K562 (cell line): ENCODE measurements at regions not wholly inside any gene's neighbourhood (a gene's known extent, or its start where the extent isn't known, plus 50 kb on each side); places are given as distances from the start of the nearest gene placed in this dataset.
A peak's percentile ranks its signal among the peaks of the same experiment; 100 is the strongest.

ENCODE experiments used
- BDP1 ChIP-seq: IDR thresholded peaks from 3 replicates; pipeline ENCODE4 v1.6.1; 2011; ENCODE audit not compliant: insufficient read length, insufficient read depth
- CEBPZ ChIP-seq: fragments of 150-350 bp; IDR thresholded peaks from 2 replicates; pipeline ENCODE4 v1.6.1; 2014; ENCODE audit warnings: low read depth, mild to moderate bottlenecking, low read length, borderline replicate concordance
- E2F4 ChIP-seq: sonication (generic); formaldehyde crosslinking; IDR thresholded peaks from 2 replicates; pipeline ENCODE4 v1.8.0; 2022; ENCODE audit warnings: mild to moderate bottlenecking, low read depth, missing genetic modification reagents
- HES1 ChIP-seq: fragments of 450-650 bp; IDR thresholded peaks from 2 replicates; pipeline ENCODE4 v1.6.1; 2016; ENCODE audit warnings: low read depth, mild to moderate bottlenecking, moderate library complexity
- HMGXB4 ChIP-seq: sonication (generic); formaldehyde crosslinking; IDR thresholded peaks from 2 replicates; pipeline ENCODE4 v1.8.1; 2023; ENCODE audit warnings: mild to moderate bottlenecking, missing genetic modification reagents
- MGA ChIP-seq: fragments of 450-650 bp; IDR thresholded peaks from 2 replicates; pipeline ENCODE4 v1.6.1; 2016; ENCODE audit warnings: mild to moderate bottlenecking, moderate library complexity
- SMAD4 ChIP-seq: fragments of 250-450 bp; sonication (Bioruptor Pico); conservative IDR thresholded peaks from 2 replicates; pipeline ENCODE4 v1.8.0; 2021; ENCODE audit warnings: inconsistent platforms, mild to moderate bottlenecking, moderate library complexity
- SPI1 ChIP-seq: IDR thresholded peaks from 2 replicates; pipeline ENCODE4 v1.6.1; 2011; ENCODE audit warnings: low read depth, low read length, control low read depth, borderline replicate concordance
- TGIF2 ChIP-seq: sonication (generic); formaldehyde crosslinking; IDR thresholded peaks from 2 replicates; pipeline ENCODE4 v1.8.1; 2022; ENCODE audit warnings: mild to moderate bottlenecking, missing genetic modification reagents, moderate library complexity
- ZNF316 ChIP-seq: fragments of 450-650 bp; IDR thresholded peaks from 2 replicates; pipeline ENCODE4 v1.6.1; 2016

GRCh38 chr1:244296447-244296846 is 155.3 kb downstream of the ADSS2 start (continued):
- TF ChIP-seq MGA (peak; percentile 64), CEBPZ (no peak), HES1 (no peak), BDP1 (no peak), ZNF316 (peak; percentile 91), HMGXB4 (CRISPR knock-in tag) (no peak), SPI1 (no peak), E2F4 (CRISPR knock-in tag) (no peak), TGIF2 (no peak), SMAD4 (CRISPR knock-in tag) (no peak)
